ENCODE measurements at regions not wholly inside any gene's neighbourhood (a gene's known extent, or its start where the extent isn't known, plus 50 kb on each side); places are given as distances from the start of the nearest gene placed in this dataset.

DNA sequence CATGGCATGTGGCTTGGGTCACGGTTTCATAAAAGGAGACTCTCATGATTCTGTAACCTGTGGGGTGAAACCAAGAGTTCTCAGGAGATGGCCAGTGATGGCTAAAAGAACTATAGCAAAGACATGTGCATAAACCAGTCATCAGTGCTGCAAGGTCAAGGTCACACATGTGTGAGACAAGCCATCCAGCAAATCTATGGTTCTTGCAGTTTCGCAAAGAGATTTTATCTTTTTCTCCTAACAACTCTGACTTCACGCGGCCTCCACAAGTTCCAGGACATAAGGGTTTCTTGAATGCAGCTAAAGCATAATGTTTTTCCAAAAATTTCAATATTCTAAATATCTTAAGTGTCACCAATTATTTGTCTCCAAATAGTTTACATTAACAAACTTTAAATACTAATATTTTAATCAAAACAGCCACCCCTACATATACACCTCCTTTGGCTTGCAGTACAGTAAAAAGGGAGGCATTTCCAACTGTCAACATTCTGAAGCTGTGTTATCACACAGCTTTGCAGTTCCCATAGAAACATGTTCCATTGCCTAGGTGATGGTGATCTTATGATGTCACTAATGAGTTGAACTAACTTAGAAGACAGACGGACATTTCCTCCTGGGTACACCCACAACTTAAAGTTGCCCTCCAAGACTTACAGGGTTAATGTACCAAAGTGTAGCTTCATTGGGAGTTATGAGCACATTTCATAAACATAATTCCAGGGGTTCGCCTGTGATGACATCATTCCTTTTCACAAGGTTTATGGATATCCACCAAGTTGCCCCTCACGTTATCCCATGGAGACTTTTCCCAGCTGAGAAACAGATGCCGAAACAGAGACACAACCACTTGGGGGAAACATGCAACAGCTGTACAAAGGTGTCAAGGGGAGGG, 250.9 kb upstream of the PDE10A start:
- H3K4me2 ChIP-seq (ENCODE audit: low read length): no peak overlapping the region
- no peaks in the 10 kb centered on the region for H3K4me1 ChIP-seq (ENCODE audit: low read length)
- H3K9ac ChIP-seq (ENCODE audit: low read length): no peak overlapping the region
- no peak overlapping the region for H3K27ac ChIP-seq (ENCODE audit: low read length)
- H3K27me3 ChIP-seq (ENCODE audit: low read depth, low read length): no peaks in the 10 kb centered on the region; the same call in 1 of the 2 replicates
- H3K36me3 ChIP-seq (replicated peaks; ENCODE audit: low read depth, low read length): no peaks in the 10 kb centered on the region
- H4K20me1 ChIP-seq (ENCODE audit: insufficient read depth, low read length): no peaks in the 10 kb centered on the region
- no peaks in the 10 kb centered on the region for H3K79me2 ChIP-seq (ENCODE audit: low read length)
- TF ChIP-seq, protein P1, sequence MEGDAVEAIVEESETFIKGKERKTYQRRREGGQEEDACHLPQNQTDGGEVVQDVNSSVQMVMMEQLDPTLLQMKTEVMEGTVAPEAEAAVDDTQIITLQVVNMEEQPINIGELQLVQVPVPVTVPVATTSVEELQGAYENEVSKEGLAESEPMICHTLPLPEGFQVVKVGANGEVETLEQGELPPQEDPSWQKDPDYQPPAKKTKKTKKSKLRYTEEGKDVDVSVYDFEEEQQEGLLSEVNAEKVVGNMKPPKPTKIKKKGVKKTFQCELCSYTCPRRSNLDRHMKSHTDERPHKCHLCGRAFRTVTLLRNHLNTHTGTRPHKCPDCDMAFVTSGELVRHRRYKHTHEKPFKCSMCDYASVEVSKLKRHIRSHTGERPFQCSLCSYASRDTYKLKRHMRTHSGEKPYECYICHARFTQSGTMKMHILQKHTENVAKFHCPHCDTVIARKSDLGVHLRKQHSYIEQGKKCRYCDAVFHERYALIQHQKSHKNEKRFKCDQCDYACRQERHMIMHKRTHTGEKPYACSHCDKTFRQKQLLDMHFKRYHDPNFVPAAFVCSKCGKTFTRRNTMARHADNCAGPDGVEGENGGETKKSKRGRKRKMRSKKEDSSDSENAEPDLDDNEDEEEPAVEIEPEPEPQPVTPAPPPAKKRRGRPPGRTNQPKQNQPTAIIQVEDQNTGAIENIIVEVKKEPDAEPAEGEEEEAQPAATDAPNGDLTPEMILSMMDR (IDR thresholded peaks at IDR 0.05; ENCODE audit: low read depth, low read length): no peak
- TF ChIP-seq EZH2phosphoT487 (IDR thresholded peaks at IDR 0.05; ENCODE audit: low read depth): no peak
- H2AFZ ChIP-seq (ENCODE audit: low read depth, low read length): no peak overlapping the region
- no peaks in the 10 kb centered on the region for H3K9me3 ChIP-seq (ENCODE audit: insufficient read depth, low read length)
- no peak overlapping the region for H3K4me3 ChIP-seq (ENCODE audit: low read length)

DNA sequence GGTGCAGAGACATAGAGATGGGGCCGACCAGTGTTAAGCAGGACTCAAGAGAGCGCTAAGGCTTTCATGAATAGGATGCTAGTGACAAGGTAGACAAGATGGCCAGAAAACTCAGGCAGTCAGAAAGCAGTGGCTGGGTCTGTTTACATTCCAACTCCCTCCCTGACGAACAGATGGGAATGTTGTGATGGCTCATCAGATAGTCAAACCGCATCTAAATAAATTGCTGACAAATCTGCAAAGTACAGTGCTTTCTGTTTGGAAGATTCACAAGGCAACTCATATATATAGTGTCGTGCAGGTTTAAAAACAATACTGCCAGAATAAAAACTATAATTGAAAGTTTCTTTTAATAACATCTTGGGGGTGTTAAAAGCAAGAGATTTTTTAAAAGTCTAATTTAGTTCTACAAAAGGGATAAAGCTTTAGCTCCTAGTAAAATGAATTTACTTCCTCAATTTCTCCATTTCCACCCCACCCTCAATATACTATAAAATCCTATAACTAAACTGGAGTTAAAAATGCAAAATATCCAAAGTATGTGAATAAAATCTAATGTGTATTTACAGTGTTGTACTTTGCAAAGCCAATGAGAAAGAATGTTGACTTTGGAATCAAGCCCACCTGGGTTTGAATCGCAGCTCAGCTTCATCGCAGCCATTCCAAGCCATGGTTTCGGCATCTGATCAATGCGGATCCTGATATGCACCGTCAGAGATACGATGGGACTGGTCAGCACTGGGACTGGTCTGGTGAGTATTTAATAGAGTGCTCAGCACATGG, 247.3 kb upstream of the PDE10A start:
- Histone ChIP-seq H4K20me1 (ENCODE audit: insufficient read depth, low read length) (no peaks in the 10 kb centered on the region), H3K4me1 (ENCODE audit: low read length) (no peaks in the 10 kb centered on the region), H2AFZ (ENCODE audit: low read depth, low read length) (no peak overlapping the region), H3K27ac (ENCODE audit: low read length) (no peak overlapping the region), H3K36me3 (replicated peaks; ENCODE audit: low read depth, low read length) (no peaks in the 10 kb centered on the region), H3K27me3 (ENCODE audit: low read depth, low read length) (no peaks in the 10 kb centered on the region), H3K9me3 (ENCODE audit: insufficient read depth, low read length) (no peaks in the 10 kb centered on the region), H3K4me2 (ENCODE audit: low read length) (no peak overlapping the region), H3K79me2 (ENCODE audit: low read length) (no peaks in the 10 kb centered on the region), H3K4me3 (ENCODE audit: low read length) (no peak overlapping the region), H3K9ac (ENCODE audit: low read length) (no peak overlapping the region)
- TF ChIP-seq, protein P1 (IDR thresholded peaks at IDR 0.05; ENCODE audit: low read depth, low read length): no peak
- no peak for TF ChIP-seq EZH2phosphoT487 (IDR thresholded peaks at IDR 0.05; ENCODE audit: low read depth)

DNA sequence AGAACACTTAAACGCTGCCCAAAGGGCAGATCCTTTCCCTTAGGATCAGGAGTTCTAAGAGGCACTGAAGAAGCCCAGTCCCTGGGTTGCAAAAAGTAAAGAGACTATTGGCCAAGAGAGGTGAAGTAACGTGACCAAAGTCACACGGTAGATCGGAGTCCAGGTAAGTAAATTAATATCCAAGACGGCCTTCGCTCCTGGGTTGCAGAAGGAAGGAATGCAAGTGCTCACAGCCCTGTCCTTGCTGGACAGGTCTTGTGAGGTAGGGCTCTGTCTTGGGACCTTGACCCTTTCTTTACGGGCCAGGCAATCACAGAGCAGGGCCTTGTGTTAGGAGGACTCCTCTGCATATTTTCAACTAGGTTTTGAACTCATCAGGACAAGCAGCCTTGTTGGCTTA, 243.7 kb upstream of the PDE10A start:
- H3K4me2 ChIP-seq (ENCODE audit: low read length): no peak overlapping the region

More for the DNA sequence above, 243.7 kb upstream of the PDE10A start:
- no peaks in the 10 kb centered on the region for H3K4me1 ChIP-seq (ENCODE audit: low read length)
- H3K79me2 ChIP-seq (ENCODE audit: low read length): no peaks in the 10 kb centered on the region
- H3K27ac ChIP-seq (ENCODE audit: low read length): no peak overlapping the region
- no peak overlapping the region for H3K9ac ChIP-seq (ENCODE audit: low read length)
- H3K27me3 ChIP-seq (ENCODE audit: low read depth, low read length): no peaks in the 10 kb centered on the region
- H3K9me3 ChIP-seq (ENCODE audit: insufficient read depth, low read length): no peaks in the 10 kb centered on the region
- no peaks in the 10 kb centered on the region for H4K20me1 ChIP-seq (ENCODE audit: insufficient read depth, low read length)
- H2AFZ ChIP-seq (ENCODE audit: low read depth, low read length): no peak overlapping the region
- no peaks in the 10 kb centered on the region for H3K36me3 ChIP-seq (replicated peaks; ENCODE audit: low read depth, low read length)
- H3K4me3 ChIP-seq (ENCODE audit: low read length): no peak overlapping the region
- TF ChIP-seq EZH2phosphoT487 (IDR thresholded peaks at IDR 0.05; ENCODE audit: low read depth): no peak
- TF ChIP-seq, protein P1 (IDR thresholded peaks at IDR 0.05; ENCODE audit: low read depth, low read length): no peak

All from OCI-LY3 (cell line).